HG02884 (cell line): ENCODE measurements at regions not wholly inside any gene's neighbourhood (a gene's known extent, or its start where the extent isn't known, plus 50 kb on each side); places are given as distances from the start of the nearest gene placed in this dataset.

Experiments used
- ATAC-seq: cut with Tn5 transposase; IDR thresholded peaks from one replicate; pipeline ENCODE4 v1.9.1; 2021; ENCODE audit warnings: mild to moderate bottlenecking, moderate library complexity; ENCODE audit not compliant: unreplicated experiment

DNA sequence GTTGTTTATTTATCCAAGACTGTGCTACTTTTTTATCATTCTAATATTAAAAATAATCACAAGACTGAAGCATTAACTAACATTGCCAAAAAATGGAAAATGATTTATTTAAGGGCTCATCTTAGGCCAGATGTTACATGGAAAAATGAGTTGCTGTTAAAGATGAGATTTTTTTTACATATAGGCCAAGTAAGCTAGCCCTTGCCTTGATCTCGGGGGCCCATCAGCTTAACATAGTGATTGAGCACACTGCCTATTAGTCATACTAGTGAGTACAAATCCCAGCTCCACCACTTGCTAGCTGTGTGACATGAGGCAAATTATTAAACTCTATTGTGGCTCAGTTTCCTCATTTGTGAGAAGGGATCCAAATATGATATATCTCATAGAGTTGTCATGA lies 275.9 kb upstream of the SNX7 start:
- ATAC-seq: no peak

DNA sequence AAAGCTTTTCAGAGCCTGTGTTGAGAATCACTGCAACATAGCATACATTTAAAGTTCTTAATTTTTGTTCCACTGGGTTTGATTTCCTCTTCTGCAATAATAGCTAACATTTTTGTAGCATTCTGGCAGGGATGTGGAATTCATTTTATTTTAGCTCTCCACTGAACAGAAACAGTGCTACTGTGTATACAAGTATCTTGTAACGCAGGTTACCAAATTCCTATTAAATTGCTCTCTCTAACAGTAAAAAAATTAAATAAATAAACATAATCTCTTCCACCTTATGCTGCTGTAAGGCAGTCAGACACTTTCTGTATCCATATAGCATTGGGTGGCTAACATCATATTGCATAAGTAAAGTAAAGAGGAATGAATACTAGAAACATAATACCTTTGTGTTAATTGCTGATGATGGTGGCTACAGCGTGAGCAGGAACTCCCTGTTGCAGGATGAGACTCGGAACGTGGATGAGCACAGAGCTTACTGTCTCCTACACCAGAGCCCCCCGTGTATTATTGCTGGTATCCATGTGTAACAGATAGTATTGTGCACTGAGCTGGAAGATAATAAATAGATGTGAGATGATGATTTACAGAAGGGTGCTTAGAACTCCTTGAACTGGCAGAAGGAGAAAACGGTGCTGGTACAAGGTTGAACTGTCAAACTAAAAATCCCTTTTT lies 276.9 kb upstream of the SNX7 start:
- ATAC-seq: no peak

DNA sequence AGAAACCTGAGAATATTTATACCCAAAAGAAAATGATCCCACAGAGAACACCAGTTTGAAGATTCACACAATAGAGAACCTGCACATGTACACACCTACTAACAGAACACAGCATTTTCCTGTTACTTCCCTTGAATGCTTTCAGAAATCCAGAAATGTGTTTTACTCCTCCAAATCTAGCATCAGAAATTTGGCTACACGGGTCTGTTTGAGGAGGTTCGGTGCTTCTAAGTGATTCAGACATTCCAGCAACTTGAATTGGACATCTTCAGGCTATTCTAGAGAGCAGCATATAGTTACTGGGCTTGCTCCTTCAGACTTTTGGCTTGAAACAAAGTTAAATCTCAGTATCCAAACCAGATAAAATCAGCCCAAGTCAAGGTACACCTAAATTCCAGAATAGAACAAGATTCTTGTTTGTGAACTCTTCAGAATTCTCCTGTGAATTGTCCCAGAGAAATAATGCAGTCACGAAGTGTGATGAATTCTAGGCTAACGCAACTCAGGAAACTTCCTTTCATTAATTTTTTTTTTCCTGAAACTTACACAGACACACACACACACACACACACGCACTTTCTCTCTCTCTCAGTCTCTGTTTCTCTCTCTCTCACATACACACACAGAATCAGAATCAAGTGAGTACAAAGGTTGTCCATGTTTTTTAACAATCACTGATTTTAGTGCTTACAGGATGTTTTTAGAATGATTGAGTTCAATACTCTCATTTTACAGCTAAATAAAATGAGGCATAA lies 278.4 kb upstream of the SNX7 start:
- no peak for ATAC-seq

DNA sequence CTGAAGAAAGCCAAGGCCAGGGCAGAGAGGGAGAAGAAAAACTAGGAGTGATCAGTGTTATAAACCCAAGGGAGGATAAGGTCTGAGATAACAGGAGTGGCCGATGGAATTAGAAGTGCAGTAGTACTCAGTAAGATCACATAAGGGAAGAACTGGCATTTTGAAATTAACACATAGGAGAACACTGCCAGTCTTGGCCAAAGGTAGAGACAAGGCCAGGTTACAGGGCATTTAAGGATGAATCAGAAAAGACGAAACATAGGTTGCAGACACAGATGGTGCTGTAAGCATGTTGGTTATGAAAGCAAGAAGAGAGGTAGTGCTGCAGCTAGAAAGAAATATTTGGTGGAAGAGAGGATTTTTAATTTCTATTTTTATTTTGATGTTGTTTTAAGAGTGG lies 278.9 kb upstream of the SNX7 start:
- no peak for ATAC-seq

DNA sequence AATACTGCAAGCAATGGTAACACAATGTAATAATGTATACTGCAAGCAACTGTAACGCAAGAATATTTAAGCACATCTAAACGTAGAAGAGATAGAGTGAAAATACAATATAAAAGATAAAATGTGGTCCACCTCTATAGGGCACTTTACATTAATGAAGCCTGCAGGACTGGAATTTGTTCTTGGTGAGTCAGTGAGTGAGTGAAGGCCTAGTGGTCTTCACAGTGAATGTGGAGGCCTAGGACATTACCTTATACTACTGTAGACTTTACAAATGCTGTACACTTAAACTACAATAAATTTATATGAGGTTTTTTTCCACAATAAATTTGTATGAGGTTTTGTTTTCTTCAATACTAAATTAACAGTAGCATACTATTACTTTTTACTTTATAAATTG lies 287.4 kb upstream of the SNX7 start:
- no peak for ATAC-seq

DNA sequence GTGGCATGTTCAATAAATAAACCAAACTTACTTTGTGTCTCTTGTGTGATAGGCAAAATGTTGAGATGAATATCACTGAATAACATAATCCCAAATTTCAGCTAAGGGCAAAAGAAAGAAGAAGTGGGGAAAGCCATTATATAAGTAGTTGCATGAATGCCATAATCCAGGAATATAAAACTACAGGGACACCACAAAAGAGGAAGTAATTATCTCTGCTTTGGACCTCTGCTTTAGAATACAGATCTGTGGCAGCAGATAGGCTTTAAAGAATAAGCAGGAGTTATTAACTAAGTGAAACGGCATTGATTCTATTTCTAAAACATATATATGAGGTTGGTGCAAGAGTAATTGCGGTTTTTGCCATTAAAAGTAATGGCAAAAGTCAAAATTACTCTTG lies 288.5 kb upstream of the SNX7 start:
- no peak for ATAC-seq

DNA sequence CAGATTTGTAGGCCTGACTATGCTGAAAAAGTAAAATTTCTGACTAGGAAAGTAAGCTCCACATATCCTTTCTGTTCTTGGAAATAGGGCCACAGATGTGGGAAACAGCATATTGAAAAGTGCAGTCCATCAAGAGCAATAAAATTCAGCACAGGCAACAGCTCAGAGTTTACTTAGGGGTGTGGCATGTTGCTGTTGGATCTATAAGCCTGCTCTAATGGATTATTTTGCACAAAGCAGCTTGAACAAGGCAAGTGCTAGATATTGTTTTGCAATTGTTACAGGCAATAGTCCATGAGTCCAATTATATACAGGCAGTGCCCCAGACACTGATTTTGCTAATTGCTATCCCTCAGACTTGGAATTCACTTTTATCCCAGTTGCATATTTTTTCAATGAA lies 289.8 kb upstream of the SNX7 start:
- no peak for ATAC-seq

DNA sequence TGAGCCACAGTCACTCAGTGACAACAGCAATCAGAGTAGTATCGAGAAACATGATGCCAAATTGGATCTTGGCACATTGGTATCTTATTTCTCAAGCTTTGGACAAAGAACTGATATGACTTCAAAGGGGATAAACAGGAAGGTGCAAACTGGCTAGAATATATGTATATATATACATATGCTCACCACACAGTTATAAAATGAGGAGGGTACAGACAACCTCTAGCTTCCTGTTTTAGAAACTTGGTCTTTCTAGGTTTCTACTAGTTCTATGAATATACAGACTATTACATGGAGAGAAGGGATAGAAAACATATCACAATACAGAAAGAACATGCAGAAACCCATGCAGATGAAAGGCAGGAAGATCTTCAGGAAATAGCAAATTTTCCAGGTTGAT lies 292.1 kb upstream of the SNX7 start:
- ATAC-seq: no peak

DNA sequence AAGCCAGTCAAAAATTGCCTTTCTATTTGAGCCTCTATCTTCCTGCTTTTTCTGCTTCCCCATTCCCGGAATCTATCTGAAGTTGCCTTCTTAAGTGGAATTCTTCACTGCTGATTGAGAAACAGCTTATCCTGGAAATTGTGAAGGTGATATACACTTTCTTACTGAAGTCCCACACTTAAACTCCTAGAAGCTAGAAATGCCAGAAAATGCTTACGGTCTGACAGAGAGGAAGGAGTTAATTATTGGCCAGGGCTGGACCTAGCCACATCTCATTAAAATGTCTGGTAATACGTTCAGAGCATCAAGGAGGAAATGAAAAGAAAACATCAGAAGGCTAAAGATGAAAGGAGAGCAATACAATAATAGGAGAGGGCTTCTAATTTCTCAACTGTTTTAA lies 292.5 kb upstream of the SNX7 start:
- no peak for ATAC-seq

DNA sequence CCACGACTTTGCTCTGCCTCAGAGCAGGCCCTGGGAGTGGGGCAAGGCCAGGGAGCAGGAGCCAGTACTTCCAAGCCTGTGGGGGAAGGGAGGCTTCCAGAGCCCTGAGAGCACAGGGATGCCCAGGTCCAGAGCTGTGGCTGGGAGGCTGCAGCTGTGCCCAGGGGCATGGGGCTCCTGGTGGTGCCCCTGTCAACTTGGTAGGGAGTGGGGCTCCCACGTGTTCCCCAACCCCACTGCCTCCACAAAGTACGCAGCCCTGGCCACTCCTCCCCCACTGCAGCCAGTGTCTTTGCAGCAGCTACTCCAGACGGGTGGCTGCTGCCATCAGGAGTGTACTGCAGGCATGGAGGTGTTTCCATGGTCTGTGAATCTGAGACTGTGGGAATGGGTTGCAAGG lies 294.1 kb upstream of the SNX7 start:
- no peak for ATAC-seq

DNA sequence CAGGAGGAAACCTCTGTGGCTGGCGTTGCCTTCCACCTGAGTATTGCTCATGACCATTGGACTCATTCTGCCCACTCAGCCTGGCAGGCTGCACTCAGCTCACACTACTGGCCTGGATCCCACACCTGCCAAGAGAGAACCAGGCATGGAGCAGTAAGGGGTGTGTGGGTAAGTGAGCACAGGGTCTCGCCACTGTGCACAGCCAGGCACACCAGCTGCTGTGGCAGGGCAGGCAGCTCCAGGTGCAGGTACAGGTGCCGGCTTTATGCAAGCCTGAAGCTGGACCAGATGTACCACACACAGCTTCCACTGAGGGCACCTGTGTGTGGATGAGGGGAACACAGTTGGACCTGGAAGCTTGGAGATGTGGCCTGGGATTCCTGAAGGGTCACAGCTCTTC lies 295.2 kb upstream of the SNX7 start:
- no peak for ATAC-seq

DNA sequence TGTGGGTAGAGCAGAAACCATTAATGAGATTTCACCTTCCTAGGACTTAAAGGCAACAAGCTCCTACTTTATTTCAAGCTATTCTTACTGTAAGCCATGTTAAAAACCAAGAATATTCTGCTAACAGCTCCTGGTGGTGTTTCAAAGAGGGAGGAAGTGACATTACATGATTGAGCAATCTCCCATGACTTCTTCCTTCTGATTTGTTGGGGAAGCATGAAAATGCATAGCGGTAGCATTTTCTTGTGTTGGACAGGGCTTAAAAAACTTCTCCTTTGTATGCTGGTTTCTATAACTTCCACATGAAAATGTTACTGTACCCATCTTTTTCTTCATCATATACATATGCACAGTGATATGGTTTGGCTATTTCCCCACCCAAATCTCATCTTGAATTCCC lies 297.0 kb upstream of the SNX7 start:
- ATAC-seq: no peak

DNA sequence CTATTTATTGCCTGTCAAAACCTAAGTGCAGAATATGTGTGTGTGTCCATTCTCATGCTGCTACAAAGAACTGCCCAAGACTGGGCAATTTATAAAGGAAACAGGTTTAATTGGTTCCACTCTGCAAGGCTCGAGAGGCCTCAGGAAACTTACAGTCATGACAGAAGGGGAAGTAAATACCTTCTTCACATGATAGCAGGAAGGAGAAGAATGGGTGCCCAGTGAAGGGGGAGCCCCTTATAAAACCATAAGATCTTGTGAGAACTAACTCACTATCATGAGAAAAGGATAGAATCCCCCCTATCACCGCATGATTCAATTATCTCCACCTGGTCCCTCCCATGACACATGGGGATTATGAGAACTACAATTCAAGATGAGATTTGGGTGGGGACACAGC lies 300.7 kb upstream of the SNX7 start:
- no peak for ATAC-seq

DNA sequence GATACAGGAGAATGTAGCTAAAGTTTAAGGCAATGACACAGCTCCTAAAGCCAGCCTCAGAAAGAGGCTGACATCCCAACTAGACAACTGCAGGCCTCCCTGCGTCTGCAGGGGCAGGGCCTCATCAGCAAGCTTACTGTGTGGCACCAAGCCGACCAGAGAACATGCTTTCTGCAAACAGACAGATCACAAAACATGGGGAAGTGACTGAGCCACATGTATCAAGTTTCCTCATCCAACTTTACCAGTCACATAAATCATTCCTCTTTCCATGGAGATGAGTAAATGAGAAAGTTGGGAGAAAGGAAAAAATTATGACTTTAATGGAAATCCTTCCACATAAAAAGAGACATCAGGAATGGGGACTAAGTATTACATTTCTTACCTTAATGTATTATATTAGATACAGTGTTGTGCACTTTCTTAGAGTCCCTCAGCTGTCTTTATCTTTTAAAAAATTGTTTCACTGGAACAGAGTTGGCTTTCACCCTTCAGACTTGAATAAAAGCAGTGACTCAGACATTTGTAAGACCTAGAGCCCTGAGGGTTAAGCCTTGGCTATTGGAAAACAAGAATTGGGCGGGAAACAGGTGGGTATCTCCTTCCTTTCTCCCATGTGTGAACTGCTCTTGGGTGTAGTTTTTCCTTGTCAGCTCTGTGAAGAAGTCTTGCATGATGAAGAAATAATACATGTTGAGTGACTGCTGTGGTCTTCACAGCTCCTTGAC lies 305.7 kb upstream of the SNX7 start:
- no peak for ATAC-seq

DNA sequence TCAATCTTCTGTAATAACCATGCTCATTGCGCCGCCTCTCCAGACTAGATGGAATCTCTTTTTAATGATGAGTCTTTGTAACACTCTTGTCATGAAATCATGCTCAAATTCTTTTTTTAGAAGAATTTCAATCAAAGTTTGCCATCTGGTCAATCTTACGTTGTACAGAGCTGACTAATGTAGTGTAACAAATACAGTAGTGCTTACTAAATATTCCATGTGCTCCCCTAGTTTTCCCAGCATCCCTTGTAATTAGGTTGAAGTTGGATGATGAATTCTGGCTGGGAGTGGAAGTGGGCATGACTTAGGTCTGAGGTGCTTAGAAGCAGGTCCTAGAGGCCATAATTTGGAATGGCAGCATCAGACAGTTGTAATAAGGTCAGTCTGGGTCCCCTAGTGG lies 309.1 kb upstream of the SNX7 start:
- ATAC-seq: no peak

DNA sequence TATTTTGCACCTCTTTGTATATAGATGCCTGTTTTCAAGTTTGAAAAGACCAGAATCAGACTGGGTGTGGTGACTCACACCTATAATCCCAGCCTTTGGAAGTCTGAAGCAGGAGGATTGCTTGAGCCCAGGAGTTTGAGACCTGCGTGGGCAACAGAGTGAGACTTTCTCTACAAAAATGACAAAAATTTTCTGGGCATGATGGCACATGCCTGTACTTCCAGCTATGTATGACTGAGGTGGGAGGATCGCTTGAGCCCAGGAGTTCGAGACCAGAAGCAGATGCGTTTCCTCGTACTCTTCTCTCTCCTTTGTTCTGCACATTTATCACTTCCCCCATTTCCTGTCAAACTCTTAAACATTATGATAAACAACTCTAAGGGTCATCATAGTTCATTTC lies 310.0 kb upstream of the SNX7 start:
- ATAC-seq: no peak

DNA sequence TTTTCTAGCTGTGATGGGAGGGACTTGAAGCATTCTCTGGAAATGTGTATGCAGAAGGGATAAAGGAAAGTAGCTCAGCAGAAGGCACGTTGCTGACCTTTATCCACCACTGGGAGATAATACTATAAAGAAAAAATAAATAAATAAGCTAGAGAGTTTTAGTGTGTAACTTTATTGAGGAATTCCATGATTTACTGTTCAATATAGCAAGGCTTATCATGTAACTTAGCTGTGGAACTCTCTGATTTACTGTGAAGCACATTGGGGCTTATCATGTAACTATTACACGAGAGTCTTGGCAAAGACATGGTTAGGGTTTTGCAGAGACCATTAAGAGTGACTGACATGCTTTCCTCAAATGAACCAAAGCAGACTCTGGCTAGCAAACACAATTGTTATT lies 316.1 kb upstream of the SNX7 start:
- no peak for ATAC-seq

DNA sequence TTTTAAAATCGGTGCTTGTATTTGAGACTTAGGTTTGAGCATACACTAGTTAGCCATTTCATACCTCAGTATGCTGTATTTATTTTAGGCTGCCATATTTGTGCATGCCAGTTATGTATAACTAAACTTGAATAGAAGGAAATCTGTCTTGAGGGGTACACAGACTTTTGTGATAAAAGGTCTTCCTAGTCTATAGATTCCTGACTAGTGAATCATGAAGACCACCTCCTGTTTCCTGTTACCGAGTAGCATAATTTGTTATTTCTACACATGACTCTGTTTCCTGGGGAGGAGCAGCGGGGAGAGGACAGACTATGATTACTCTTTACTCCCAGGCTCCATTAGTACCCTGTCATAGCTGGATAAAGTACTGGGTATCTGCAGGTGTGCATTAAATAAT lies 316.8 kb upstream of the SNX7 start:
- ATAC-seq: no peak

DNA sequence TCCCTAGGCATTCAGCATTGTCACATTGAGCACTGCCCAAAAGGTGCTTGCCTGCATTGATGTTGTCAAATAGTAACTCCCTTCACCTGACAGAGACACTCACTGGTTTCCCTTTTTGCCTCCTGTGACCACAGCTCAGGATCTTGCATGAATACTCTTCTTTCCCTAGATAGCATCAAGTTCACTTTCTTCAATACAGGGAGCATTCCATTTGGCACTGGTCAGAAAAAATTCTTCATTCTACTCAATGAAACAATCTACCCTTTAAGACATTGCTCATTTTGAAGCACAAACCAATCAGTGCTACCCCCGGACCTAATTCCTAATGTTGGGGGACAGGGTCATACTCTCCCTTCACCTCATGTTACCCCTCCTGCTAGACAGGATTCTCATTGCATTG lies 319.0 kb upstream of the SNX7 start:
- no peak for ATAC-seq

DNA sequence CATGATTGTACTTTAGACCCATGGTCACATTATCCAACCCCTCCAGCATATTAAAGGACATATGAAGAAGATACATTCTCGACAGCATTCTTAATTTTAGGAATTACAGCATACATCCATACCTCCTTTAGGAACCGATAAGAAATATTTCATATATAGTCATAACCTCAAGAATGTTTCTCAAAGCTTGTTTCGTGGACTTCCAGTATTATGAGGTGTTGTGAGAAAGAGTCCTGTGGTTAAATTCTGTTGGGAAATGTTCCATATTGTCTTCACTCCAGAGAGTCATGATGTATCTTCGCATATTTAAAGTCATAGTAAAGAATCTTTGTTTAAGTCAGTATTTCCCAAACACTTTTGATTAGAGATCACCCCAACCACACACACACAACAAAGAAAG lies 321.0 kb upstream of the SNX7 start:
- ATAC-seq: no peak

DNA sequence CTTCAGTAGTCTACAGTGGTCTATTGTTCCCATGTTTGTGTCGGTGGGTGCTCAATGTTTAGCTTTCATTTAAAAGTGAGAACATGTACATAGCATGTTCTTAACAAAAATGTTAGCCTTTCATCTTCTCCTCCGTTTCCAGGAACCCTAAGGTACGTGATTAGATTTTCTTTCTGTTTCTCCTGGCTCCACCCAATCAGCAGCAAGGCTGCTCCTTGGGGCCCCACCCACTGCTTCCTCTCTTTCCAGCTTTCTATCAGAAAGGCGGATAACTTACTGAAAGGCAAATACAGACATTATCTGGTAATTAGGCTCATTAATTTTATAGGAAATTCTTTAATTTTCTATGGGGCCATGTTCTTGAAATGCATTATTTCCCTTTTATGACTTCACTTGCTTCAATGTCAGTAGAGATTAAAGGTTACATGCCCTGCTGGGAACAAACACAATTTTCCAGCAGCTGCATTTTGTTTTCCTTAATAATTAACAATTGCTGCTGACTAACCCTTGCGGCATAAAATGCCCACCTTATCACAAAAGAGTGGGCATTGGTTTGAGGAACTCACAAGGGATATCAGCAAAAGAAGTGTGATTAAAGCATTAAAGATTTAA lies 324.9 kb upstream of the SNX7 start:
- no peak for ATAC-seq

DNA sequence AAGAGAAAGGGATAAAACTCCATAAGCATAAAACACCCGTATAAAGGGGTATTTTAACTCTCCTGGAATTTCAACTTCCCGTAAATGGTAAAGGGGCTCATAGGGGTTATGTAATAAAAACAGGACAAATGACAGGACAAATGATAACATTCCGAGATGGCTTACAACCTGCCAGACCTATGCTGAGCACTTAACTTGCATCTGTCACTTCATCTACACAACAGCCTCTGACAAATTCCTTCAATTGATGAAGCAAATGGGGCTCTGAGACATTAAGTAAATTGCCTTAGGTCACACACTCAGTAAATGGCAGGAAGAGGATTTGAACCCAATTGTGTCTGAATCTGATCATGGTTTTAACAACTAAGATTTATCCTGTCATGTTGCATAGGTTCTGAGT lies 327.6 kb upstream of the SNX7 start:
- no peak for ATAC-seq
